Neural progenitor cell (in vitro differentiated cells): ENCODE measurements at regions not wholly inside any gene's neighbourhood (a gene's known extent, or its start where the extent isn't known, plus 50 kb on each side); places are given as distances from the start of the nearest gene placed in this dataset.

Experiments used
- DNase-seq: peaks from one replicate; pipeline ENCODE4 v3.0.0-alpha.2; 2016; ENCODE audit warnings: low spot score
- H2AFZ ChIP-seq: fragments of 200-600 bp; sonication (generic); replicated peaks from 2 replicates; pipeline ENCODE4 v1.6.1; 2016; ENCODE audit warnings: antibody characterized with exemption
- H3F3A ChIP-seq: fragments of 200-600 bp; sonication (generic); 2 replicates; pipeline ENCODE4 v1.6.1; 2016; ENCODE audit warnings: antibody characterized with exemption, low read depth
- H3K27ac ChIP-seq: fragments of 200-600 bp; sonication (generic); 2 replicates; pipeline ENCODE4 v1.5.1; 2016; ENCODE audit warnings: mild to moderate bottlenecking
- H3K27me3 ChIP-seq: fragments of 200-600 bp; sonication (generic); 2 replicates; pipeline ENCODE4 v1.6.1; 2016; ENCODE audit warnings: mild to moderate bottlenecking, moderate library complexity
- H3K36me3 ChIP-seq: fragments of 200-600 bp; sonication (generic); 2 replicates; pipeline ENCODE4 v1.5.1; 2016
- H3K4me1 ChIP-seq: fragments of 200-600 bp; sonication (generic); 2 replicates; pipeline ENCODE4 v1.6.1; 2016; ENCODE audit warnings: mixed run types
- H3K4me2 ChIP-seq: fragments of 200-600 bp; sonication (generic); 2 replicates; pipeline ENCODE4 v1.6.1; 2016
- H3K4me3 ChIP-seq: fragments of 200-600 bp; sonication (generic); 2 replicates; pipeline ENCODE4 v1.5.1; 2016
- H3K79me2 ChIP-seq: fragments of 200-600 bp; sonication (generic); 2 replicates; pipeline ENCODE4 v1.6.1; 2016; ENCODE audit warnings: low read depth
- H3K9ac ChIP-seq: fragments of 200-600 bp; sonication (generic); 2 replicates; pipeline ENCODE4 v1.6.1; 2016
- H3K9me3 ChIP-seq: fragments of 200-600 bp; sonication (generic); 2 replicates; pipeline ENCODE4 v1.5.1; 2016; ENCODE audit warnings: low read depth
- H4K20me1 ChIP-seq: fragments of 200-600 bp; sonication (generic); 2 replicates; pipeline ENCODE4 v1.6.1; 2016; ENCODE audit warnings: low read depth
- H3K27ac Mint-ChIP-seq: 3 replicates; pipeline ENCODE4 v1.8.0; 2021; ENCODE audit warnings: mixed read lengths
- H3K27me3 Mint-ChIP-seq: 2 replicates; pipeline ENCODE4 v1.8.0; 2022; ENCODE audit warnings: low read depth, mild to moderate bottlenecking, inconsistent platforms, moderate library complexity, mixed read lengths; ENCODE audit not compliant: insufficient read depth
- H3K36me3 Mint-ChIP-seq: 3 replicates; pipeline ENCODE4 v1.8.0; 2021; ENCODE audit warnings: mixed read lengths
- H3K4me1 Mint-ChIP-seq: 3 replicates; pipeline ENCODE4 v1.8.0; 2021; ENCODE audit warnings: mixed read lengths
- H3K4me3 Mint-ChIP-seq: 3 replicates; pipeline ENCODE4 v1.8.0; 2021; ENCODE audit warnings: mild to moderate bottlenecking, moderate library complexity, mixed read lengths
- H3K9me3 Mint-ChIP-seq: 3 replicates; pipeline ENCODE4 v1.8.0; 2020; ENCODE audit warnings: mixed read lengths
- CTCF ChIP-seq: fragments of 200-600 bp; sonication (generic); IDR thresholded peaks from 2 replicates; pipeline ENCODE4 v1.5.1; 2017; ENCODE audit warnings: antibody characterized with exemption, mild to moderate bottlenecking
- EZH2 ChIP-seq: fragments of 200-600 bp; sonication (generic); IDR thresholded peaks from 2 replicates; pipeline ENCODE4 v1.6.1; 2017; ENCODE audit warnings: antibody characterized with exemption, mild to moderate bottlenecking, moderate library complexity
- EZH2phosphoT487 ChIP-seq: fragments of 200-600 bp; sonication (generic); IDR thresholded peaks from 2 replicates; pipeline ENCODE4 v1.6.1; 2017; ENCODE audit warnings: antibody characterized with exemption

- H3K27me3 ChIP-seq = no peaks in the 10 kb centered on the region
- peaks cover 41% of the 10 kb centered on the region for H3F3A ChIP-seq
- peaks cover 39% of the 10 kb centered on the region for H3K4me1 ChIP-seq
- no peak overlapping the region for H3K9ac ChIP-seq
- H3K36me3 ChIP-seq = no peaks in the 10 kb centered on the region
- H3K79me2 ChIP-seq = no peaks in the 10 kb centered on the region
- H3K9me3 Mint-ChIP-seq = no peaks in the 10 kb centered on the region
- H3K4me3 ChIP-seq = peak overlapping the region; percentile 35
- peak overlapping the region; percentile 92 for H3K27ac ChIP-seq
- peaks cover 12% of the 10 kb centered on the region for H3K27me3 Mint-ChIP-seq
- peaks cover 44% of the 10 kb centered on the region for H3K4me1 Mint-ChIP-seq
- peak overlapping the region; percentile 57 for H3K4me3 Mint-ChIP-seq
- H3K27ac Mint-ChIP-seq = peak overlapping the region; percentile 94
- no peaks in the 10 kb centered on the region for H4K20me1 ChIP-seq
- DNase-seq = peak; percentile 92
- peak overlapping the region; percentile 75 for H3K4me2 ChIP-seq
- H3K36me3 Mint-ChIP-seq = no peaks in the 10 kb centered on the region
- H3K9me3 ChIP-seq = no peaks in the 10 kb centered on the region
- peak overlapping the region; percentile 66 for H2AFZ ChIP-seq
- no peak for TF ChIP-seq EZH2phosphoT487
- TF ChIP-seq EZH2 = no peak
- TF ChIP-seq CTCF = no peak
Observed at GRCh38 chr12:116381744-116382685, 104.5 kb upstream of the MED13L start.

GRCh38 chr12:116382686-116383530 lies 105.4 kb upstream of the MED13L start:
- Histone ChIP-seq H3K36me3 (no peaks in the 10 kb centered on the region), H4K20me1 (no peaks in the 10 kb centered on the region), H3K4me3 (no peak overlapping the region), H3K4me1 (peaks cover 39% of the 10 kb centered on the region), H3F3A (peaks cover 41% of the 10 kb centered on the region), H2AFZ (peak overlapping the region; percentile 45), H3K79me2 (no peaks in the 10 kb centered on the region), H3K27ac (peak overlapping the region; percentile 80), H3K4me2 (peak overlapping the region; percentile 75), H3K27me3 (no peaks in the 10 kb centered on the region), H3K9ac (no peak overlapping the region), H3K9me3 (no peaks in the 10 kb centered on the region)
- Mint-ChIP-seq H3K4me1 (peaks cover 44% of the 10 kb centered on the region), H3K27ac (peak overlapping the region; percentile 55), H3K4me3 (peak overlapping the region; percentile 76), H3K9me3 (no peaks in the 10 kb centered on the region), H3K36me3 (no peaks in the 10 kb centered on the region), H3K27me3 (peaks cover 14% of the 10 kb centered on the region)
- peak; percentile 26 for DNase-seq
- TF ChIP-seq EZH2 = no peak
- TF ChIP-seq EZH2phosphoT487 = no peak
- TF ChIP-seq CTCF = no peak

GRCh38 chr12:116384175-116384574 lies 106.7 kb upstream of the MED13L start:
- Histone ChIP-seq H3K9ac (no peak overlapping the region), H3K27ac (no peak overlapping the region), H3K79me2 (no peaks in the 10 kb centered on the region), H3K27me3 (no peaks in the 10 kb centered on the region), H3K36me3 (no peaks in the 10 kb centered on the region), H3K4me3 (no peak overlapping the region), H3F3A (peaks cover 41% of the 10 kb centered on the region), H3K4me2 (no peak overlapping the region), H3K9me3 (no peaks in the 10 kb centered on the region), H4K20me1 (no peaks in the 10 kb centered on the region), H3K4me1 (peaks cover 39% of the 10 kb centered on the region), H2AFZ (no peak overlapping the region)
- DNase-seq = no peak
- Mint-ChIP-seq H3K4me1 (peaks cover 49% of the 10 kb centered on the region), H3K27me3 (peaks cover 11% of the 10 kb centered on the region), H3K27ac (no peak overlapping the region), H3K9me3 (peaks cover 3% of the 10 kb centered on the region), H3K36me3 (no peaks in the 10 kb centered on the region), H3K4me3 (peak overlapping the region; percentile 50)
- TF ChIP-seq EZH2 = no peak
- no peak for TF ChIP-seq CTCF
- TF ChIP-seq EZH2phosphoT487 = no peak
